NCI-H446 (cell line): ENCODE measurements at regions not wholly inside any gene's neighbourhood (a gene's known extent, or its start where the extent isn't known, plus 50 kb on each side); places are given as distances from the start of the nearest gene placed in this dataset.
A peak's percentile ranks its signal among the peaks of the same experiment; 100 is the strongest.

Experiments used
- DNase-seq, 2 experiments: peaks; one replicate each; lab custom pipeline; 2025; lab: John Stamatoyannopoulos, UW

GRCh38 chr6:3999800-4000661, 78.9 kb downstream of the FAM217A start:
- DNase-seq, result no peak

GRCh38 chr6:4004249-4004648, 74.7 kb downstream of the FAM217A start:
- no peak for DNase-seq

DNA sequence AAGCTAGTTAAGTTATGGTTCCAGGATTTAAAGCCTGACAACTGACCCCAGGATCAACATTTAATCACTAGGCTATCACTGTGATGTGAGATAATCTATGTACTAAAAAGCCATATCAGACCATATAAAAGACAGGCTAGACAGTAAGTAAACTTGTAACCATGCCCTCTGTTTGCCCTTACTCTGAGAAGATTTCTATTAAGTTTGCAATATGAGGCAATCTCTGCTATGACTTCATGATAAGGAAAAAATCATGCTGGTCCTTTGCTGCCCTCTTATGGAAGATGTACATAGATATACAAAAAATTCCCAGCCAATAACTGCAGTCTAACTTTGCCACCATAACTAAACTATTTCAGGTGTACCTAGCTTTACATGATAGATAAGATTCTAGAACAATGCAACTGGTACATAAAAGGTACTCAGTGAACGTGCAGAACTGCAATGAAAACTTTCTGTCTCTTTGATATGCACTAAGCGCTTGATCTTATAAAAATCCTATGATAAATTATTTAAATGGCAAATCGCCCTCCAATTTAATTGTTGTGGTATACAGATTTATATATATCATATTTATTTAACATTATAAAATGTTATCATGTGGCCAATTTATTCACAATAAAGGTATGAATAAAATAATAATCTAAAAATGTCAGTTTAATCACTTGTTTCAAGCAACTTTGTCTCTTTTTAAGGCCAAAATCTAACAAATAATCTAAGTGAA, 70.5 kb downstream of the FAM217A start:
- DNase-seq, result peak; percentile 39 to 66

DNA sequence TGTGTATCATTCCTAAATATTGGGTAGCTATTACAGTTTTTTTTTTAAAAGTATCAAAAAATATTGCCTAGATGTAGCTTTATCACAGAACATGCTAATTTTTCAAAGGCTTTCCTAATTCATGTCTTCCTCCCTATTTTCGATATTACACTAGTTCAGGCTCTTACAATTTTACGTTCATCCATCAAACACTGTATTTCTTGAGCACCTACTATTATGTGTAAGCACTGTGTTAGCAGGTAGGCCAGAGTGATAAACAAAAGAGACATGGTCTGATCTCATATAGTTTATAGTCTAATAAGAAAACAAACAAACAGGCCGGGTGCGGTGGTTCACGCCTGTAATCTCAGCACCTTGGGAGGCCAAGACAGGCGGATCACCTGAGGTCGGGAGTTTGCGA, 69.5 kb downstream of the FAM217A start:
- DNase-seq, result no peak

DNA sequence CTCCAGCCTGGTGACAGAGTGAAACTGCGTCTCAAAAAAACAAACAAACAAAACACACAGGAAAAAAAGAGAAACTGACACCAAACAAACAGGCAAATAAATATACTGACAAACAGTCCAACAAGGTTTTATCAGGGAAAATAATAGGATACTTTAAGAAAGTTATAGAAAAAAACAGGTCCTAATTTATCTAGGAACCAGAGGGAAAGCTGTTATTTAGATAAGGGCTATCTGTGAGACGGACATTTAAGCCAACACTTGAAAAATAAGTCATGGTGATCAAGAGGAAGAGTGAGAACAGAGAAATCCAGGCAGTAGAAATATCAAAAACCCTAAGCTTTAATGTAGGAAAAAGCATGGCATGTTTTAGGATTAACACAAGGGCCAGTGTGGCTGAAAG, 68.9 kb downstream of the FAM217A start:
- no peak for DNase-seq

GRCh38 chr6:4010689-4011090, 68.2 kb downstream of the FAM217A start:
- no peak for DNase-seq

DNA sequence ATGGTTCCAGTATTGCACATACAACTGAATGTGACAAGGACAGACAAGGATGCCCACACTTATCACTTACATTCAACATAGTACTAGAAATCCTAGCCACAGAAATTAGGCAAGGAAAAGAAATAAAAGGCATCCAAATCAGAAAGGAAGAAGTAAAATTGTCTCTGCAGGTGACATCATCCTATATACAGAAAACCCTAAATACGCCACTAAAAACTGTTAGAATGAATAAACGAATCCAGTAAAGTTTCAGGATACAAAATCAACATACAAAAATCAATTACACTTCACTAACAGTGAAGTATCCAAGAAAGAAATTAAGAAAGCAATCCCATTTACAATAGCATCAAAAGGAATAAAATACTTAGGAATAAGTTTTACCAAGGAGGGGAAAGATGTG, 66.1 kb downstream of the FAM217A start:
- no peak for DNase-seq

DNA sequence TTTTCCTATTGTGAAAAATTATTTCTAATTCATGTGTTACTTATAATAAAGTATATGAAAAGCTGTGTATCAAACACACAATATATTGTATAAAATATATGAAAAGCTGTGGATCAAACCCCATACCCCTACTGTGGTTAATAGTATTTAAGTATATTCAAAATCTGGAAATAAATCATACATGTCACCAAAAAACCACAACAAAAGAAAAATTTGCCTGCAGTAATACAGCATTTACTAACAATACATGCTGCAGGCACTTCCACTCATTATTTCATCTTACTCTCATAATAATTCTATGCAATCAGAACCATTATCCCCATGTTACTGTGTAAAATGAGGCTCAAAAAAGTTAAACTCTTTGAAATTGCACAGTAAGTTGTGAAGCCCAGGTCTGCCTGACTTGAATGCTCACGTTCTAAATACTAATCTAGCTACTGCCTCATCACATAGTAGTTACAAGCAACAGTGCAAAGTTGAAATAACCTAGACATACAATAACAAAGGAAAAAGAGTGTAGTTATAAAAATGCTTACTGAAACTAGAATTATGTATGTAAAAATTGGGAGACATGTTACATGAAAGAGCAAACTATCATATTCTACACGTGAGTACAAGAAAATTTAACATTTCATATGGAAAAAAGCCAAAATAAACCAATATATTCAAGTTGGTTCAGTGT, 61.7 kb downstream of the FAM217A start:
- DNase-seq, result peak in 1 of 2 experiments; percentile 37

DNA sequence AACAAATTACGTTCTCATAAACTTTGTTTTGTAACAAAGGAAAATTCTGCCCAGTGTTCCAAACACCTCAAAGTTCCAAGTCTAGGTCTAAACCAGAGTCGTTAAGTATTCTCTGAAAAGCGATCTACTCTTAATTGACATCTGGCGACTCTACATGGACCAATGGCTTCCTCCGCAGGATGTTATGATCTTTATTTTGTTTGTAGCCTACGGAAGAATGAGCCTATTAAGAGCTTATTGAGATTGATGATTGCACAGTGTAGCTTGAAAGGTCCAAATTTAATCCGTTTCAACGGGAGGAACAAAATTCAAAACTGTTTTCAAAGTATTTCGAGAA, 61.1 kb downstream of the FAM217A start:
- peak; percentile 37 to 49 for DNase-seq

DNA sequence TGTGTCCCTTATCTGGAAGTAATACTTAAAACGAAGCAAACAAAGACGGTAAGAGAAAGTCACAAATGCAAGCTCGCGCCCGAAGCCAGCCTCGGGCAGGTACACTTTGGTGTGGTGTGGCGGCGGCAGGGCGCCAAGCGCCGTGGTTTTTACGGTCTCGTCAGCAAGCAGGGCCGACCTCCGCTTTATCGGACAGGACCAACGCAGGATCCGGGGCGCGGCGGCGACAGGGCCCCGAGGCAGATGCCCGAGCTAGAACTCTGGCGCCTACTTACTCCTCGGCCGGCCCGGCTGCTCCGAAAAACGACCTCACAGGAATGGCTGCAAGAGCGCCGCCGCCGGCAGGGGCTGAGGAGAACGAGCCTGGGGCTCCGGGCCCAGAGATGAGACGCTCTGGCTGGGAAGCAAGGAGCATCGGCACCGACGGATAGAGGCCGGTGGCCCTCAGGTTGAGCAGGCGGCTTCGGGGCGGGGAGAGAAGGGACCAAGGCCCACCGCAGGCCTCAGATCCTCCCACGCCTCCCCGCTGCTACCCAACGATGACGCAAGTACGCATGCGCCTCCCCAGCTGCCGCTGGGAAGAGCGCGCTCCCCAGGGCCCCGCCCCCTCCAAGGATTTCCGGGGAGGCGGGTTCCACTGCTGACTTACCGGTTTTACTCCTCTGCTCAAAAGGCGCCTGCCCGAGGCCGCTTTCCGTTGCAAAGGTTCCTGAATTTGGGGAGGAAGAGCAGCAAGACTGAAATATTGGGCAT, 60.6 kb downstream of the FAM217A start:
- peak; percentile 92 to 97 for DNase-seq
